GM18873 (cell line): ENCODE measurements at regions not wholly inside any gene's neighbourhood (a gene's known extent, or its start where the extent isn't known, plus 50 kb on each side); places are given as distances from the start of the nearest gene placed in this dataset.
"Not testable (repeated sequence)": the region's sequence is repeated elsewhere in the genome, so short reads cannot be mapped to it uniquely, and the experiment has no call there.

Source experiments
- ATAC-seq: cut with Tn5 transposase; IDR thresholded peaks from one replicate; pipeline ENCODE4 v1.9.1; 2021; ENCODE audit warnings: mild to moderate bottlenecking, moderate library complexity, moderate number of reproducible peaks; ENCODE audit not compliant: unreplicated experiment, low FRiP score

GRCh38 chr12:84166812-84167211 lies 745.8 kb downstream of the SLC6A15 start:
- ATAC-seq: no peak

- no peak for ATAC-seq
Measured at GRCh38 chr12:84165998-84166571, 746.5 kb downstream of the SLC6A15 start.

- ATAC-seq: no peak
Measured at GRCh38 chr12:84161296-84161695, 751.3 kb downstream of the SLC6A15 start.

- ATAC-seq: no peak
Measured at GRCh38 chr12:84159260-84159659, 753.3 kb downstream of the SLC6A15 start.

GRCh38 chr12:84157170-84157569 lies 755.4 kb downstream of the SLC6A15 start:
- ATAC-seq: no peak

- not testable (repeated sequence) for ATAC-seq
Measured at GRCh38 chr12:84154991-84155930, 757.3 kb downstream of the SLC6A15 start.

- not testable (repeated sequence) for ATAC-seq
Measured at GRCh38 chr12:84154439-84154990, 758.1 kb downstream of the SLC6A15 start.

GRCh38 chr12:84150201-84150600 lies 762.4 kb downstream of the SLC6A15 start:
- ATAC-seq: no peak

- ATAC-seq: no peak
Measured at GRCh38 chr12:84148335-84148734, 764.3 kb downstream of the SLC6A15 start.

- no peak for ATAC-seq
Measured at GRCh38 chr12:84136862-84137367, 775.7 kb downstream of the SLC6A15 start.

- ATAC-seq: no peak
Measured at GRCh38 chr12:84135586-84136279, 776.9 kb downstream of the SLC6A15 start.

- ATAC-seq: no peak
Measured at GRCh38 chr12:84134797-84135366, 777.7 kb downstream of the SLC6A15 start.

- ATAC-seq: no peak
Measured at GRCh38 chr12:84131076-84131475, 781.5 kb downstream of the SLC6A15 start.

- no peak for ATAC-seq
Measured at GRCh38 chr12:84128117-84128991, 784.2 kb downstream of the SLC6A15 start.

GRCh38 chr12:84124211-84124610 lies 788.4 kb downstream of the SLC6A15 start:
- no peak for ATAC-seq

GRCh38 chr12:84117190-84117589 lies 795.4 kb downstream of the SLC6A15 start:
- ATAC-seq: no peak

- ATAC-seq: no peak
Measured at GRCh38 chr12:84113666-84114065, 798.9 kb downstream of the SLC6A15 start.

GRCh38 chr12:84103886-84104285 lies 808.7 kb downstream of the SLC6A15 start:
- ATAC-seq: not testable (repeated sequence)

- ATAC-seq: not testable (repeated sequence)
Measured at GRCh38 chr12:84101963-84102362, 810.6 kb downstream of the SLC6A15 start.
